CD4-positive, alpha-beta T cell (primary cell): ENCODE measurements at regions not wholly inside any gene's neighbourhood (a gene's known extent, or its start where the extent isn't known, plus 50 kb on each side); places are given as distances from the start of the nearest gene placed in this dataset.

Source experiments
- ATAC-seq: fragments of 200-7000 bp; cut with Tn5 transposase; one replicate; pipeline ENCODE4 v1.10.0; 2022; ENCODE audit warnings: mild to moderate bottlenecking; ENCODE audit not compliant: poor library complexity
- CTCF ChIA-PET: fragments of 350-600 bp; sonication (Branson Sonifier 250); formaldehyde crosslinking; loops from one replicate; lab custom pipeline; 2021; ENCODE audit warnings: antibody characterized with exemption, inconsistent platforms; lab: Charles Lee
- POLR2A ChIA-PET: fragments of 350-600 bp; sonication (Branson Sonifier 250); formaldehyde crosslinking; loops from one replicate; lab custom pipeline; 2021; ENCODE audit warnings: antibody characterized with exemption, inconsistent platforms; lab: Charles Lee
- DNase-seq, 14 experiments: peaks; one replicate each; pipeline ENCODE4 v3.0.0-alpha.2; 2013 to 2020; ENCODE audit warnings: mixed read lengths in 2 of 14
- H3K27ac ChIP-seq, 2 donors: one replicate each; pipeline versions ENCODE4 v1.5.1 to v1.7.0; 2013; ENCODE audit warnings: low read length in 2 of 2, low read depth in 1 of 2, mild to moderate bottlenecking in 1 of 2
- H3K27me3 ChIP-seq, 2 experiments: 1 replicate in 1 of 2; 2 replicates in 1 of 2; pipeline versions ENCODE4 v1.6.1 to v1.7.0; 2013; ENCODE audit warnings: low read length in 2 of 2, control low read depth in 1 of 2, mild to moderate bottlenecking in 1 of 2, moderate library complexity in 1 of 2; ENCODE audit not compliant: insufficient read depth in 2 of 2, control insufficient read depth in 1 of 2
- H3K36me3 ChIP-seq: one replicate; pipeline ENCODE4 v1.6.1; 2013; ENCODE audit warnings: low read length, control low read depth; ENCODE audit not compliant: insufficient read depth
- H3K4me1 ChIP-seq: one replicate; pipeline ENCODE4 v1.6.1; 2013; ENCODE audit warnings: low read length, control low read depth; ENCODE audit not compliant: insufficient read depth
- H3K4me3 ChIP-seq: one replicate; pipeline ENCODE4 v1.5.1; 2013; ENCODE audit warnings: mild to moderate bottlenecking, low read length, moderate library complexity
- H3K9me3 ChIP-seq, 2 experiments: 1 replicate in 1 of 2; 2 replicates in 1 of 2; pipeline versions ENCODE4 v1.6.1 to v1.7.0; 2013; ENCODE audit warnings: low read length in 2 of 2, mild to moderate bottlenecking in 2 of 2, control low read depth in 1 of 2, moderate library complexity in 1 of 2; ENCODE audit not compliant: control insufficient read depth in 1 of 2, insufficient read depth in 1 of 2
- H3K27ac Mint-ChIP-seq: one replicate; pipeline ENCODE4 v1.8.0; 2020; ENCODE audit warnings: mixed read lengths
- H3K27me3 Mint-ChIP-seq: one replicate; pipeline ENCODE4 v1.8.0; 2021; ENCODE audit warnings: mixed read lengths
- H3K36me3 Mint-ChIP-seq: one replicate; pipeline ENCODE4 v1.8.0; 2021; ENCODE audit warnings: low read depth, mixed read lengths
- H3K4me1 Mint-ChIP-seq: one replicate; pipeline ENCODE4 v1.8.0; 2021; ENCODE audit warnings: low read depth, mixed read lengths
- H3K4me3 Mint-ChIP-seq: one replicate; pipeline ENCODE4 v1.8.0; 2020; ENCODE audit warnings: mild to moderate bottlenecking, mixed read lengths
- H3K9me3 Mint-ChIP-seq: one replicate; pipeline ENCODE4 v1.8.0; 2020; ENCODE audit warnings: mixed read lengths
- CTCF ChIP-seq: fragments of 200-600 bp; IDR thresholded peaks from one replicate; pipeline ENCODE4 v1.8.0; 2022; ENCODE audit warnings: antibody characterized with exemption, mild to moderate bottlenecking
- intact Hi-C, 2 experiments: fragments of 100-400 bp; cut with DNase I in 1 of 2; cut with micrococcal nuclease in 1 of 2; formaldehyde crosslinking; loops; one replicate each; pipeline versions ENCODE4 v1.15.1 to v1.9.0; 2023 to 2025; cut with DNase I, micrococcal nuclease

- no peak for ATAC-seq
- Mint-ChIP-seq H3K4me1 (no peaks in the 10 kb centered on the region), H3K4me3 (no peak overlapping the region), H3K9me3 (no peaks in the 10 kb centered on the region), H3K27ac (no peak overlapping the region), H3K36me3 (no peaks in the 10 kb centered on the region), H3K27me3 (peaks cover 10% of the 10 kb centered on the region)
- no peaks in the 10 kb centered on the region for H3K4me1 ChIP-seq
- intact Hi-C loops: no loop called here
- no peak overlapping the region for H3K27ac ChIP-seq
- H3K27me3 ChIP-seq: no peaks in the 10 kb centered on the region
- no peak for TF ChIP-seq CTCF
- CTCF ChIA-PET: no interaction called here
- no peaks in the 10 kb centered on the region for H3K9me3 ChIP-seq
- POLR2A ChIA-PET: no interaction called here
- DNase-seq: no peak
- H3K4me3 ChIP-seq: no peak overlapping the region
- H3K36me3 ChIP-seq: no peaks in the 10 kb centered on the region
Measured at GRCh38 chr11:86749821-86750401, 50.4 kb upstream of the PRSS23 start.

DNA sequence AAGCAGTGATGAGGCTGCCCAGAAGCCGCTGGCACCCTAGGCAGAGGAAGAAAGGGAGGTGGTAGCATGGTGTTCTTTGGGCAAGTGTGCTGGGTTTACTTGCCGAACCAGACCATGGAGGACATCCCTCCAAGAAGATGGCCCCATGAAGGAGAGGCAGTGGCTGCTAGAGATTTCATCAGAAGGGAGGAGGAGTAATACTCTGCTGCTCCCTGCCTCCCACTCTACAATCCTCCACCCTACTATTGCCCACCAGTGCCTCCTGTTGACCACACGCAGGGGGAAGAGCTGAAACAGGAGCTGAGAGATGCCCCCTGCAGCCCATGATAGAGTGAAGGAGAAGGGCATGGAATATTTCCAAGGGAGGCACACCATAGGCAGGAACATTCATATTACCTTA is 51.0 kb upstream of the PRSS23 start:
- no peak overlapping the region for H3K27ac ChIP-seq
- Mint-ChIP-seq H3K27me3 (peaks cover 10% of the 10 kb centered on the region), H3K4me1 (no peaks in the 10 kb centered on the region), H3K27ac (no peak overlapping the region), H3K36me3 (no peaks in the 10 kb centered on the region), H3K9me3 (no peaks in the 10 kb centered on the region), H3K4me3 (no peak overlapping the region)
- no peak for TF ChIP-seq CTCF
- no peaks in the 10 kb centered on the region for H3K27me3 ChIP-seq
- CTCF ChIA-PET: no interaction called here
- ATAC-seq: no peak
- no peaks in the 10 kb centered on the region for H3K4me1 ChIP-seq
- H3K9me3 ChIP-seq: no peaks in the 10 kb centered on the region
- H3K4me3 ChIP-seq: no peak overlapping the region
- POLR2A ChIA-PET: no interaction called here
- no peak for DNase-seq
- no peaks in the 10 kb centered on the region for H3K36me3 ChIP-seq
- intact Hi-C loops: no loop called here

DNA sequence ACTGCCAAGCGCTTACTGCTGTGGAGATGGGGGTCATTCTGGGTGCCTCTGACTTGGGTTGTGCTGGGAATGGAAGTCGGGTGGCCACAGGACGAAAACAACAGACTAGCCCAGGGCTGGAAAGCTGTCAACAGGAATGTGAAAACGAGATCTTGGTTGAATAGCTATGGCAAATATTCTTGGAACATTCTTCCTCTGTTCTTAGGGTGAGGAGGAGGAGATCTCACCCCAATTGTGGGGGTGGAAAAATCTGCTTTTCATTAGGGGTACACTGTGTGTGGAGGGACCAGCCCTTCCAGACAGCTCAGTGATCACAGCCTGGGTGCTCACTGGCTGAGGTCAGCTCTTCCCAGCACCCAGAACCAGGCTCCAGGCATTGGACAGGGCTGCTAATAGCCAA is 52.0 kb upstream of the PRSS23 start:
- no peak overlapping the region for H3K27ac Mint-ChIP-seq
- CTCF ChIA-PET: no interaction called here
- peaks cover 10% of the 10 kb centered on the region for H3K27me3 Mint-ChIP-seq
- no peaks in the 10 kb centered on the region for H3K36me3 Mint-ChIP-seq
- no peaks in the 10 kb centered on the region for H3K9me3 ChIP-seq
- no peak for TF ChIP-seq CTCF
- H3K4me3 Mint-ChIP-seq: no peak overlapping the region
- no peaks in the 10 kb centered on the region for H3K9me3 Mint-ChIP-seq
- intact Hi-C loops: no loop called here
- no peaks in the 10 kb centered on the region for H3K4me1 ChIP-seq
- ATAC-seq (no peak), DNase-seq (no peak)
- POLR2A ChIA-PET: no interaction called here
- H3K4me3 ChIP-seq: no peak overlapping the region
- no peak overlapping the region for H3K27ac ChIP-seq
- no peaks in the 10 kb centered on the region for H3K36me3 ChIP-seq
- H3K27me3 ChIP-seq: no peaks in the 10 kb centered on the region
- H3K4me1 Mint-ChIP-seq: no peaks in the 10 kb centered on the region
